Small intestine (tissue), 7 donors: ENCODE measurements at regions not wholly inside any gene's neighbourhood (a gene's known extent, or its start where the extent isn't known, plus 50 kb on each side); places are given as distances from the start of the nearest gene placed in this dataset.

Source experiments
- DNase-seq, 2 donors: peaks; one replicate each; pipeline versions ENCODE4 v3.0.0 to v3.0.0-alpha.2; 2013
- FAIRE-seq: peaks from 2 replicates; lab custom pipeline; 2012; peaks lifted over from hg19 to GRCh38; lab: Jason Lieb, UNC
- H3K27ac ChIP-seq, 3 donors: one replicate each; pipeline ENCODE4 v1.5.1; 2013; ENCODE audit warnings: low read length in 2 of 3, mild to moderate bottlenecking in 2 of 3, control low read depth in 1 of 3, inconsistent platforms in 1 of 3, low read depth in 1 of 3, moderate library complexity in 1 of 3
- H3K27me3 ChIP-seq, 3 donors: one replicate each; pipeline ENCODE4 v1.6.1; 2013; ENCODE audit warnings: low read length in 3 of 3, inconsistent platforms in 1 of 3; ENCODE audit not compliant: control insufficient read depth in 3 of 3, insufficient read depth in 3 of 3
- H3K36me3 ChIP-seq, 3 donors: one replicate each; pipeline ENCODE4 v1.6.1; 2013; ENCODE audit warnings: low read length in 3 of 3, inconsistent platforms in 1 of 3, low read depth in 1 of 3, mild to moderate bottlenecking in 1 of 3, moderate library complexity in 1 of 3; ENCODE audit not compliant: control insufficient read depth in 3 of 3, insufficient read depth in 2 of 3
- H3K4me1 ChIP-seq, 3 donors: one replicate each; pipeline ENCODE4 v1.6.1; 2013; ENCODE audit warnings: low read length in 2 of 3, inconsistent platforms in 1 of 3, low read depth in 1 of 3, mild to moderate bottlenecking in 1 of 3, moderate library complexity in 1 of 3; ENCODE audit not compliant: control insufficient read depth in 3 of 3, insufficient read depth in 2 of 3
- H3K4me3 ChIP-seq, 3 donors: one replicate each; pipeline ENCODE4 v1.5.1; 2013; ENCODE audit warnings: low read length in 3 of 3, control low read depth in 1 of 3, inconsistent platforms in 1 of 3, low read depth in 1 of 3, mild to moderate bottlenecking in 1 of 3, moderate library complexity in 1 of 3
- H3K9me3 ChIP-seq, 2 donors: one replicate each; pipeline ENCODE4 v1.6.1; 2013; ENCODE audit warnings: low read depth in 1 of 2, low read length in 1 of 2; ENCODE audit not compliant: control insufficient read depth in 2 of 2, insufficient read depth in 1 of 2
- WGBS, 3 donors: extraction: QIAGEN DNeasy Blood & Tissue Kit; methylation state at CpG; one replicate each; pipeline ENCODE4 v1.1.7; 2013; 5-methylcytosine and 5-hydroxymethylcytosine counted together
- donor health status: healthy with polysubstance abuse.
- donor health status: control.
- donor health status: control.
- donor health status: Bipolar disorder and iron deficiency.
- donor health status: healthy.

- H3K4me1 ChIP-seq = no peaks in the 10 kb centered on the region
- H3K36me3 ChIP-seq = no peaks in the 10 kb centered on the region
- H3K4me3 ChIP-seq = no peak overlapping the region
- DNase-seq = no peak
- no peaks in the 10 kb centered on the region for H3K9me3 ChIP-seq
- FAIRE-seq = no peak
- no peak overlapping the region for H3K27ac ChIP-seq
- no peaks in the 10 kb centered on the region for H3K27me3 ChIP-seq
- WGBS, 3 donors = 87 to 94% (median 92%) methylated on average over 4 of the region's 4 CpGs
Measured at GRCh38 chr18:67926929-67927864, 410.7 kb upstream of the DSEL start.

- Histone ChIP-seq H3K4me3 (no peak overlapping the region), H3K9me3 (no peaks in the 10 kb centered on the region), H3K27ac (no peak overlapping the region), H3K27me3 (no peaks in the 10 kb centered on the region), H3K36me3 (no peaks in the 10 kb centered on the region), H3K4me1 (no peaks in the 10 kb centered on the region)
- 79 to 85% (median 84%) methylated on average over 1 of the region's 1 CpG for WGBS, 3 donors
- FAIRE-seq (no peak), DNase-seq (no peak)
Measured at GRCh38 chr18:67924656-67925055, 408.1 kb upstream of the DSEL start.

GRCh38 chr18:67919316-67919715, 402.8 kb upstream of the DSEL start:
- Histone ChIP-seq H3K9me3 (no peaks in the 10 kb centered on the region), H3K4me3 (no peak overlapping the region), H3K4me1 (no peaks in the 10 kb centered on the region), H3K36me3 (no peaks in the 10 kb centered on the region), H3K27ac (no peak overlapping the region), H3K27me3 (no peaks in the 10 kb centered on the region)
- FAIRE-seq = no peak
- no peak for DNase-seq
- WGBS, 3 donors = 94 to 100% (median 100%) methylated on average over 1 of the region's 1 CpG

GRCh38 chr18:67916097-67916496, 399.6 kb upstream of the DSEL start:
- Histone ChIP-seq H3K9me3 (no peaks in the 10 kb centered on the region), H3K27ac (no peak overlapping the region), H3K4me1 (no peaks in the 10 kb centered on the region), H3K36me3 (no peaks in the 10 kb centered on the region), H3K4me3 (no peak overlapping the region), H3K27me3 (no peaks in the 10 kb centered on the region)
- WGBS, 3 donors = 80 to 90% (median 89%) methylated on average over 7 of the region's 7 CpGs
- FAIRE-seq (no peak), DNase-seq (no peak)

GRCh38 chr18:67913040-67913439, 396.5 kb upstream of the DSEL start:
- no peak overlapping the region for H3K4me3 ChIP-seq
- no peaks in the 10 kb centered on the region for H3K27me3 ChIP-seq
- no peaks in the 10 kb centered on the region for H3K9me3 ChIP-seq
- no peaks in the 10 kb centered on the region for H3K4me1 ChIP-seq
- DNase-seq (no peak), FAIRE-seq (no peak)
- 26 to 78% (median 72%) methylated on average over 1 of the region's 1 CpG for WGBS, 3 donors
- no peak overlapping the region for H3K27ac ChIP-seq
- H3K36me3 ChIP-seq = no peaks in the 10 kb centered on the region

GRCh38 chr18:67901573-67901972, 385.1 kb upstream of the DSEL start:
- Histone ChIP-seq H3K9me3 (no peaks in the 10 kb centered on the region), H3K4me1 (no peaks in the 10 kb centered on the region), H3K4me3 (no peak overlapping the region), H3K27me3 (no peaks in the 10 kb centered on the region), H3K36me3 (no peaks in the 10 kb centered on the region), H3K27ac (no peak overlapping the region)
- no peak for FAIRE-seq
- 76 to 90% (median 86%) methylated on average over 5 of the region's 5 CpGs for WGBS, 3 donors
- DNase-seq = no peak

- no peaks in the 10 kb centered on the region for H3K27me3 ChIP-seq
- no peak for DNase-seq
- 34 to 75% (median 44%) methylated on average over 1 of the region's 1 CpG for WGBS, 3 donors
- no peak for FAIRE-seq
- H3K9me3 ChIP-seq = no peaks in the 10 kb centered on the region
- H3K27ac ChIP-seq = no peak overlapping the region
- no peak overlapping the region for H3K4me3 ChIP-seq
- H3K4me1 ChIP-seq = no peaks in the 10 kb centered on the region
- H3K36me3 ChIP-seq = no peaks in the 10 kb centered on the region
Measured at GRCh38 chr18:67896451-67896850, 379.9 kb upstream of the DSEL start.

- FAIRE-seq (no peak), DNase-seq (no peak)
- Histone ChIP-seq H3K36me3 (no peaks in the 10 kb centered on the region), H3K27ac (no peak overlapping the region), H3K9me3 (no peaks in the 10 kb centered on the region), H3K27me3 (no peaks in the 10 kb centered on the region), H3K4me3 (no peak overlapping the region), H3K4me1 (no peaks in the 10 kb centered on the region)
- 63 to 65% (median 64%) methylated on average over 3 of the region's 3 CpGs for WGBS, 3 donors
Measured at GRCh38 chr18:67893916-67894315, 377.4 kb upstream of the DSEL start.
